Mesendoderm (in vitro differentiated cells): ENCODE measurements at regions not wholly inside any gene's neighbourhood (a gene's known extent, or its start where the extent isn't known, plus 50 kb on each side); places are given as distances from the start of the nearest gene placed in this dataset.

ENCODE experiments used
- DNase-seq: peaks from one replicate; pipeline ENCODE4 v3.0.0; 2013
- H2AK5ac ChIP-seq: 2 replicates; pipeline ENCODE4 v1.6.1; 2013; ENCODE audit warnings: low read length, inconsistent platforms
- H2BK120ac ChIP-seq: 2 replicates; pipeline ENCODE4 v1.6.1; 2013; ENCODE audit warnings: low read depth, mild to moderate bottlenecking, low read length, moderate library complexity, mixed read lengths
- H2BK15ac ChIP-seq: replicated peaks from 2 replicates; pipeline ENCODE4 v1.6.1; 2013; ENCODE audit warnings: low read depth, mild to moderate bottlenecking, moderate library complexity
- H2BK5ac ChIP-seq: 2 replicates; pipeline ENCODE4 v1.6.1; 2013; ENCODE audit warnings: low read length, inconsistent platforms
- H3K18ac ChIP-seq: 2 replicates; pipeline ENCODE4 v1.6.1; 2013; ENCODE audit warnings: mild to moderate bottlenecking, low read length, mixed read lengths
- H3K23ac ChIP-seq: one replicate; pipeline ENCODE4 v1.6.1; 2013; ENCODE audit warnings: low read length
- H3K27ac ChIP-seq: 2 replicates; pipeline ENCODE4 v1.5.1; 2013; ENCODE audit warnings: low read depth, mild to moderate bottlenecking, inconsistent platforms, low read length, moderate library complexity
- H3K27me3 ChIP-seq: 2 replicates; pipeline ENCODE4 v1.6.1; 2013; ENCODE audit warnings: low read length, control low read depth, mild to moderate bottlenecking, inconsistent platforms; ENCODE audit not compliant: insufficient read depth, poor library complexity
- H3K36me3 ChIP-seq: 2 replicates; pipeline ENCODE4 v1.6.1; 2013; ENCODE audit warnings: low read length, inconsistent platforms; ENCODE audit not compliant: control insufficient read depth, insufficient read depth
- H3K4ac ChIP-seq: one replicate; pipeline ENCODE4 v1.6.1; 2013; ENCODE audit warnings: low read depth, mild to moderate bottlenecking, low read length, moderate library complexity
- H3K4me1 ChIP-seq: 2 replicates; pipeline ENCODE4 v1.6.1; 2013; ENCODE audit warnings: low read depth, low read length, inconsistent platforms; ENCODE audit not compliant: control insufficient read depth
- H3K4me2 ChIP-seq: 2 replicates; pipeline ENCODE4 v1.6.1; 2013; ENCODE audit warnings: low read length
- H3K4me3 ChIP-seq: 2 replicates; pipeline ENCODE4 v1.5.1; 2013; ENCODE audit warnings: mild to moderate bottlenecking, low read length
- H3K56ac ChIP-seq: one replicate; pipeline ENCODE4 v1.6.1; 2013; ENCODE audit warnings: low read length
- H3K79me1 ChIP-seq: 2 replicates; pipeline ENCODE4 v1.6.1; 2013; ENCODE audit warnings: low read length, inconsistent platforms
- H3K79me2 ChIP-seq: 2 replicates; pipeline ENCODE4 v1.6.1; 2013; ENCODE audit warnings: mild to moderate bottlenecking, low read length; ENCODE audit not compliant: control insufficient read depth, insufficient read depth
- H3K9ac ChIP-seq: 2 replicates; pipeline ENCODE4 v1.6.1; 2013; ENCODE audit warnings: low read length, inconsistent platforms
- H4K5ac ChIP-seq: one replicate; pipeline ENCODE4 v1.6.1; 2013; ENCODE audit warnings: low read length
- H4K8ac ChIP-seq: one replicate; pipeline ENCODE4 v1.6.1; 2013; ENCODE audit warnings: low read depth, mild to moderate bottlenecking, control low read depth, low read length, moderate library complexity
- WGBS: extraction: QIAGEN DNeasy Blood & Tissue Kit; methylation state at CpG from one replicate; pipeline ENCODE4 v1.1.7; 2013; ENCODE audit warnings: low lambda C conversion rate, missing lambda C conversion rate; ENCODE audit not compliant: insufficient coverage; ENCODE audit errors: extremely low coverage; 5-methylcytosine and 5-hydroxymethylcytosine counted together

GRCh38 chr4:159767406-159767805 is 664.5 kb downstream of the RAPGEF2 start:
- Histone ChIP-seq H2AK5ac (no peak overlapping the region), H3K4me3 (no peak overlapping the region), H4K5ac (no peak overlapping the region), H3K36me3 (no peaks in the 10 kb centered on the region), H3K27ac (no peak overlapping the region), H4K8ac (no peak overlapping the region), H3K56ac (no peak overlapping the region), H3K4ac (no peak overlapping the region), H3K79me2 (no peaks in the 10 kb centered on the region), H2BK120ac (no peak overlapping the region), H3K9ac (no peak overlapping the region), H2BK15ac (no peak overlapping the region), H3K23ac (no peak overlapping the region), H2BK5ac (no peak overlapping the region), H3K27me3 (no peaks in the 10 kb centered on the region), H3K4me2 (no peak overlapping the region), H3K4me1 (no peaks in the 10 kb centered on the region), H3K79me1 (no peaks in the 10 kb centered on the region), H3K18ac (no peak overlapping the region)
- no peak for DNase-seq

GRCh38 chr4:159768016-159768415 is 665.1 kb downstream of the RAPGEF2 start:
- Histone ChIP-seq H3K4me3 (no peak overlapping the region), H3K4me1 (no peaks in the 10 kb centered on the region), H3K9ac (no peak overlapping the region), H3K27ac (no peak overlapping the region), H4K8ac (no peak overlapping the region), H3K4ac (no peak overlapping the region), H3K18ac (no peak overlapping the region), H2AK5ac (no peak overlapping the region), H3K27me3 (no peaks in the 10 kb centered on the region), H3K4me2 (no peak overlapping the region), H2BK120ac (no peak overlapping the region), H3K56ac (no peak overlapping the region), H2BK5ac (no peak overlapping the region), H3K79me1 (no peaks in the 10 kb centered on the region), H3K36me3 (no peaks in the 10 kb centered on the region), H3K79me2 (no peaks in the 10 kb centered on the region), H2BK15ac (no peak overlapping the region), H4K5ac (no peak overlapping the region), H3K23ac (no peak overlapping the region)
- no peak for DNase-seq

GRCh38 chr4:159770401-159770800 is 667.5 kb downstream of the RAPGEF2 start:
- Histone ChIP-seq H4K5ac (no peak overlapping the region), H3K23ac (no peak overlapping the region), H3K36me3 (no peaks in the 10 kb centered on the region), H3K4ac (no peak overlapping the region), H3K9ac (no peak overlapping the region), H2BK120ac (no peak overlapping the region), H3K79me1 (no peaks in the 10 kb centered on the region), H4K8ac (no peak overlapping the region), H2AK5ac (no peak overlapping the region), H3K4me3 (no peak overlapping the region), H3K79me2 (no peaks in the 10 kb centered on the region), H3K56ac (no peak overlapping the region), H3K18ac (no peak overlapping the region), H3K27me3 (no peaks in the 10 kb centered on the region), H2BK15ac (no peak overlapping the region), H2BK5ac (no peak overlapping the region), H3K27ac (no peak overlapping the region), H3K4me1 (no peaks in the 10 kb centered on the region), H3K4me2 (no peak overlapping the region)
- no CpG with 5 or more reads among the region's 1 CpG for WGBS
- DNase-seq = no peak

GRCh38 chr4:159770969-159771368 is 668.1 kb downstream of the RAPGEF2 start:
- DNase-seq = no peak
- Histone ChIP-seq H2AK5ac (no peak overlapping the region), H3K56ac (no peak overlapping the region), H3K36me3 (no peaks in the 10 kb centered on the region), H3K4me3 (no peak overlapping the region), H2BK5ac (no peak overlapping the region), H3K18ac (no peak overlapping the region), H3K79me1 (no peaks in the 10 kb centered on the region), H3K4me1 (no peaks in the 10 kb centered on the region), H3K23ac (no peak overlapping the region), H3K27me3 (no peaks in the 10 kb centered on the region), H4K8ac (no peak overlapping the region), H2BK120ac (no peak overlapping the region), H3K4me2 (no peak overlapping the region), H4K5ac (no peak overlapping the region), H3K4ac (no peak overlapping the region), H3K27ac (no peak overlapping the region), H3K79me2 (no peaks in the 10 kb centered on the region), H2BK15ac (no peak overlapping the region), H3K9ac (no peak overlapping the region)
- no CpG with 5 or more reads among the region's 3 CpGs for whole genome bisulfite sequencing

- no CpG with 5 or more reads among the region's 2 CpGs for WGBS
- Histone ChIP-seq H3K56ac (no peak overlapping the region), H3K27me3 (no peaks in the 10 kb centered on the region), H3K4ac (no peak overlapping the region), H3K4me1 (no peaks in the 10 kb centered on the region), H3K79me1 (no peaks in the 10 kb centered on the region), H4K8ac (no peak overlapping the region), H3K23ac (no peak overlapping the region), H4K5ac (no peak overlapping the region), H3K4me3 (no peak overlapping the region), H3K79me2 (no peaks in the 10 kb centered on the region), H3K9ac (no peak overlapping the region), H2BK120ac (no peak overlapping the region), H3K27ac (no peak overlapping the region), H2AK5ac (no peak overlapping the region), H3K36me3 (no peaks in the 10 kb centered on the region), H2BK5ac (no peak overlapping the region), H2BK15ac (no peak overlapping the region), H3K18ac (no peak overlapping the region), H3K4me2 (no peak overlapping the region)
- no peak for DNase-seq
Measured at GRCh38 chr4:159776961-159777360, 674.1 kb downstream of the RAPGEF2 start.

GRCh38 chr4:159777689-159778088 is 674.8 kb downstream of the RAPGEF2 start:
- Histone ChIP-seq H3K4me1 (no peaks in the 10 kb centered on the region), H3K27ac (no peak overlapping the region), H3K56ac (no peak overlapping the region), H3K4ac (no peak overlapping the region), H3K18ac (no peak overlapping the region), H4K5ac (no peak overlapping the region), H2BK15ac (no peak overlapping the region), H3K23ac (no peak overlapping the region), H3K4me2 (no peak overlapping the region), H3K36me3 (no peaks in the 10 kb centered on the region), H3K79me2 (no peaks in the 10 kb centered on the region), H3K4me3 (no peak overlapping the region), H3K9ac (no peak overlapping the region), H3K79me1 (no peaks in the 10 kb centered on the region), H2BK120ac (no peak overlapping the region), H2AK5ac (no peak overlapping the region), H3K27me3 (no peaks in the 10 kb centered on the region), H2BK5ac (no peak overlapping the region), H4K8ac (no peak overlapping the region)
- DNase-seq = no peak
- no CpG with 5 or more reads among the region's 4 CpGs for WGBS
